ENCODE measurements at regions not wholly inside any gene's neighbourhood (a gene's known extent, or its start where the extent isn't known, plus 50 kb on each side); places are given as distances from the start of the nearest gene placed in this dataset.
A peak's percentile ranks its signal among the peaks of the same experiment; 100 is the strongest.

GRCh38 chr5:120790339-120790738 lies 326.2 kb downstream of the PRR16 start:
- Histone ChIP-seq H3K27ac (no peak overlapping the region), H3K4me3 (no peak overlapping the region), H3K9me3 (no peaks in the 10 kb centered on the region), H3K27me3 (no peaks in the 10 kb centered on the region), H3K36me3 (no peaks in the 10 kb centered on the region), H3K4me1 (no peaks in the 10 kb centered on the region)
- intact Hi-C loops (cut with DNase I; ENCODE audit: low total_unique reads): no loop called here
- DNase-seq: no peak
- TF ChIP-seq POLR2A (IDR thresholded peaks at IDR 0.05) (no peak), EP300 (IDR thresholded peaks at IDR 0.05) (no peak), POLR2AphosphoS5 (IDR thresholded peaks at IDR 0.05) (no peak), CTCF (IDR thresholded peaks at IDR 0.05) (no peak)
- 23 to 49% (median 41%) methylated on average over 1 of the region's 1 CpG for WGBS, 5 donors

- whole genome bisulfite sequencing, 5 donors: 63 to 73% (median 68%) methylated on average over 2 of the region's 2 CpGs
- Histone ChIP-seq H3K4me3 (no peak overlapping the region), H3K4me1 (no peaks in the 10 kb centered on the region), H3K27me3 (no peaks in the 10 kb centered on the region), H3K9me3 (no peaks in the 10 kb centered on the region), H3K36me3 (no peaks in the 10 kb centered on the region), H3K27ac (no peak overlapping the region)
- TF ChIP-seq EP300 (IDR thresholded peaks at IDR 0.05): no peak
- TF ChIP-seq POLR2AphosphoS5 (IDR thresholded peaks at IDR 0.05): no peak
- TF ChIP-seq CTCF (IDR thresholded peaks at IDR 0.05): no peak
- TF ChIP-seq POLR2A (IDR thresholded peaks at IDR 0.05): no peak
- intact Hi-C loops (cut with DNase I; ENCODE audit: low total_unique reads): no loop called here
- no peak for DNase-seq
Measured at GRCh38 chr5:120792477-120792876, 328.4 kb downstream of the PRR16 start.

- DNase-seq: no peak
- intact Hi-C loops (cut with DNase I; ENCODE audit: low total_unique reads): no loop called here
- Histone ChIP-seq H3K4me1 (no peaks in the 10 kb centered on the region), H3K9me3 (no peaks in the 10 kb centered on the region), H3K27ac (no peak overlapping the region), H3K27me3 (no peaks in the 10 kb centered on the region), H3K36me3 (no peaks in the 10 kb centered on the region), H3K4me3 (no peak overlapping the region)
- TF ChIP-seq POLR2AphosphoS5 (IDR thresholded peaks at IDR 0.05) (no peak), POLR2A (IDR thresholded peaks at IDR 0.05) (no peak), EP300 (IDR thresholded peaks at IDR 0.05) (no peak), CTCF (IDR thresholded peaks at IDR 0.05) (no peak)
- WGBS, 5 donors: 72 to 92% (median 79%) methylated on average over 1 of the region's 1 CpG
Measured at GRCh38 chr5:120794121-120794520, 330.0 kb downstream of the PRR16 start.

- 16 to 25% (median 23%) methylated on average over 1 of the region's 1 CpG for WGBS, 5 donors
- TF ChIP-seq EP300 (IDR thresholded peaks at IDR 0.05) (no peak), CTCF (IDR thresholded peaks at IDR 0.05) (peak in 1 of 7 experiments; percentile 19)
- Histone ChIP-seq H3K36me3 (no peaks in the 10 kb centered on the region), H3K27ac (no peak overlapping the region), H3K4me1 (no peaks in the 10 kb centered on the region), H3K27me3 (no peaks in the 10 kb centered on the region), H3K4me3 (no peak overlapping the region), H3K9me3 (no peaks in the 10 kb centered on the region)
- intact Hi-C loops (cut with DNase I; ENCODE audit: low total_unique reads): no loop called here
- no peak for DNase-seq
Measured at GRCh38 chr5:120803282-120803681, 339.2 kb downstream of the PRR16 start.
